GM08714 (cell line): ENCODE measurements at regions not wholly inside any gene's neighbourhood (a gene's known extent, or its start where the extent isn't known, plus 50 kb on each side); places are given as distances from the start of the nearest gene placed in this dataset.

Experiments
- H3K4me3 ChIP-seq: fragments of 200-500 bp; sonication (Bioruptor generic); 2 replicates; pipeline ENCODE4 v1.5.1; 2014; ENCODE audit warnings: mild to moderate bottlenecking, low read length, inconsistent platforms
- ZNF274 ChIP-seq: IDR thresholded peaks from 2 replicates; pipeline ENCODE4 v1.6.1; 2012; ENCODE audit warnings: mild to moderate bottlenecking, low read depth, low read length

GRCh38 chr21:27493542-27493941 is 526.7 kb upstream of the ADAMTS5 start:
- TF ChIP-seq ZNF274, result no peak
- no peak overlapping the region for H3K4me3 ChIP-seq

- no peak for TF ChIP-seq ZNF274
- no peak overlapping the region for H3K4me3 ChIP-seq
Measured at GRCh38 chr21:27487676-27488075, 520.8 kb upstream of the ADAMTS5 start.

- no peak for TF ChIP-seq ZNF274
- no peak overlapping the region for H3K4me3 ChIP-seq
Measured at GRCh38 chr21:27480841-27481261, 514.0 kb upstream of the ADAMTS5 start.

- no peak for TF ChIP-seq ZNF274
- H3K4me3 ChIP-seq, result no peak overlapping the region
Measured at GRCh38 chr21:27477296-27477695, 510.4 kb upstream of the ADAMTS5 start.

- no peak overlapping the region for H3K4me3 ChIP-seq
- TF ChIP-seq ZNF274, result no peak
Measured at GRCh38 chr21:27476696-27477095, 509.8 kb upstream of the ADAMTS5 start.

GRCh38 chr21:27475363-27475955 is 508.6 kb upstream of the ADAMTS5 start:
- no peak overlapping the region for H3K4me3 ChIP-seq
- TF ChIP-seq ZNF274, result no peak

GRCh38 chr21:27467366-27467765 is 500.5 kb upstream of the ADAMTS5 start:
- TF ChIP-seq ZNF274, result no peak
- H3K4me3 ChIP-seq, result no peak overlapping the region

- TF ChIP-seq ZNF274, result no peak
- no peak overlapping the region for H3K4me3 ChIP-seq
Measured at GRCh38 chr21:27466140-27466539, 499.3 kb upstream of the ADAMTS5 start.

- no peak overlapping the region for H3K4me3 ChIP-seq
- TF ChIP-seq ZNF274, result no peak
Measured at GRCh38 chr21:27464648-27465047, 497.8 kb upstream of the ADAMTS5 start.

- H3K4me3 ChIP-seq, result no peak overlapping the region
- no peak for TF ChIP-seq ZNF274
Measured at GRCh38 chr21:27462726-27463125, 495.8 kb upstream of the ADAMTS5 start.

- TF ChIP-seq ZNF274, result no peak
Measured at GRCh38 chr21:27454234-27454633, 487.3 kb upstream of the ADAMTS5 start.

GRCh38 chr21:27451116-27451515 is 484.2 kb upstream of the ADAMTS5 start:
- no peak for TF ChIP-seq ZNF274
- no peak overlapping the region for H3K4me3 ChIP-seq

More at GRCh38 chr21:27454234-27454633, 487.3 kb upstream of the ADAMTS5 start:
- no peak overlapping the region for H3K4me3 ChIP-seq

- TF ChIP-seq ZNF274, result no peak
- H3K4me3 ChIP-seq, result no peak overlapping the region
Measured at GRCh38 chr21:27450216-27450615, 483.3 kb upstream of the ADAMTS5 start.

GRCh38 chr21:27448960-27449359 is 482.1 kb upstream of the ADAMTS5 start:
- TF ChIP-seq ZNF274, result no peak
- no peak overlapping the region for H3K4me3 ChIP-seq

- TF ChIP-seq ZNF274, result no peak
- H3K4me3 ChIP-seq, result no peak overlapping the region
Measured at GRCh38 chr21:27447843-27448242, 481.0 kb upstream of the ADAMTS5 start.

- H3K4me3 ChIP-seq, result no peak overlapping the region
- TF ChIP-seq ZNF274, result no peak
Measured at GRCh38 chr21:27429710-27430341, 462.9 kb upstream of the ADAMTS5 start.
